HCT116 (cell line): ENCODE measurements at regions not wholly inside any gene's neighbourhood (a gene's known extent, or its start where the extent isn't known, plus 50 kb on each side); places are given as distances from the start of the nearest gene placed in this dataset.
"Not testable (repeated sequence)": the region's sequence is repeated elsewhere in the genome, so short reads cannot be mapped to it uniquely, and the experiment has no call there.

Experiments
- ATAC-seq: fragments of 200-7000 bp; cut with Tn5 transposase; 2 replicates; pipeline ENCODE4 v1.9.1; 2020; ENCODE audit warnings: mild to moderate bottlenecking, moderate library complexity
- BruUV-seq: library from RNA; stranded (reverse); fragments of 400-500 nt; replicated peaks from 2 replicates; lab custom pipeline; 2021; lab: Mats Ljungman, UMichigan
- CTCF ChIA-PET: fragments of 300-600 bp; sonication (Branson Sonifier 250); formaldehyde crosslinking; loops from one replicate; lab custom pipeline; 2021; ENCODE audit warnings: antibody characterized with exemption; lab: Charles Lee
- POLR2A ChIA-PET: fragments of 300-600, 350-600 bp; sonication (Branson Sonifier 250); formaldehyde crosslinking; loops from one replicate; lab custom pipeline; 2021; ENCODE audit warnings: antibody characterized with exemption; lab: Charles Lee
- RAD21 ChIA-PET, 2 experiments: fragments of 300-600 bp; sonication (Branson Sonifier 250); formaldehyde crosslinking; loops; one replicate each; lab custom pipeline; 2023; ENCODE audit warnings: low total read pairs in 2 of 2; ENCODE audit not compliant: uncharacterized antibody in 2 of 2, unreplicated experiment in 2 of 2, low non-redundant PET in 1 of 2; lab: Charles Lee
- DNase-seq: peaks from one replicate; pipeline ENCODE4 v3.0.0-alpha.2; 2010; ENCODE audit warnings: low read depth, low spot score
- H2AFZ ChIP-seq: fragments of 200-600 bp; shearing (Covaris generic), sonication (generic); 2 replicates; pipeline ENCODE4 v1.6.1; 2017; ENCODE audit warnings: low read depth, mixed run types, mixed read lengths, antibody characterized with exemption, low read length; ENCODE audit not compliant: poor library complexity, severe bottlenecking
- H3K27ac ChIP-seq: 2 replicates; pipeline ENCODE4 v1.5.1; 2012; ENCODE audit warnings: low read depth, low read length
- H3K27me3 ChIP-seq: fragments of 200-600 bp; sonication (generic); 2 replicates; pipeline ENCODE4 v1.6.1; 2016; ENCODE audit warnings: mixed run types, low read length, mixed read lengths; ENCODE audit not compliant: insufficient read depth
- H3K36me3 ChIP-seq, 2 experiments: fragments of 200-500 bp in 1 of 2; fragments of 200-600 bp in 1 of 2; sonication (Bioruptor generic) in 1 of 2; sonication (generic) in 1 of 2; 2 replicates each; pipeline versions ENCODE4 v1.5.1 to v1.6.1; 2014 to 2016; ENCODE audit warnings: low read length in 2 of 2, inconsistent platforms in 1 of 2, mixed read lengths in 1 of 2, mixed run types in 1 of 2; ENCODE audit not compliant: insufficient read depth in 2 of 2, control insufficient read depth in 1 of 2
- H3K4me1 ChIP-seq, 2 experiments: fragments of 200-600 bp in 1 of 2; sonication (generic) in 1 of 2; 2 replicates each; pipeline versions ENCODE4 v1.5.1 to v1.6.1; 2012 to 2017; ENCODE audit warnings: low read length in 2 of 2, inconsistent platforms in 1 of 2, mild to moderate bottlenecking in 1 of 2, mixed read lengths in 1 of 2, mixed run types in 1 of 2, moderate library complexity in 1 of 2; ENCODE audit not compliant: insufficient read depth in 2 of 2, control insufficient read depth in 1 of 2
- H3K4me2 ChIP-seq: fragments of 200-600 bp; sonication (generic); 2 replicates; pipeline ENCODE4 v1.6.1; 2017; ENCODE audit warnings: mixed run types, low read length, mixed read lengths
- H3K4me3 ChIP-seq, 2 experiments: fragments of 200-600 bp in 1 of 2; sonication (generic) in 1 of 2; replicated peaks in 1 of 2; 2 replicates each; pipeline ENCODE4 v1.5.1; 2011 to 2016; ENCODE audit warnings: low read length in 2 of 2, control low read depth in 1 of 2, low read depth in 1 of 2, mild to moderate bottlenecking in 1 of 2, mixed read lengths in 1 of 2, mixed run types in 1 of 2
- H3K79me2 ChIP-seq: fragments of 200-600 bp; sonication (generic); 2 replicates; pipeline ENCODE4 v1.6.1; 2017; ENCODE audit warnings: mild to moderate bottlenecking, mixed run types, low read length, moderate library complexity, mixed read lengths; ENCODE audit not compliant: insufficient read depth
- H3K9ac ChIP-seq: fragments of 200-600 bp; sonication (generic); 2 replicates; pipeline ENCODE4 v1.6.1; 2016; ENCODE audit warnings: low read length, mixed read lengths
- H3K9me2 ChIP-seq: fragments of 200-600 bp; sonication (generic), shearing (Covaris generic); 2 replicates; pipeline ENCODE4 v1.6.1; 2017; ENCODE audit warnings: mixed run types, mild to moderate bottlenecking, moderate library complexity; ENCODE audit not compliant: insufficient read depth
- H3K9me3 ChIP-seq, 2 experiments: fragments of 200-500 bp in 1 of 2; fragments of 200-600 bp in 1 of 2; sonication (Bioruptor generic) in 1 of 2; sonication (generic) in 1 of 2; 2 replicates each; pipeline ENCODE4 v1.6.1; 2014 to 2017; ENCODE audit warnings: low read length in 2 of 2, mixed read lengths in 2 of 2, inconsistent platforms in 1 of 2, low read depth in 1 of 2, mild to moderate bottlenecking in 1 of 2, mixed run types in 1 of 2, moderate library complexity in 1 of 2; ENCODE audit not compliant: control insufficient read depth in 1 of 2, insufficient read depth in 1 of 2
- H4K20me1 ChIP-seq: fragments of 200-600 bp; sonication (generic), shearing (Covaris generic); 2 replicates; pipeline ENCODE4 v1.6.1; 2017; ENCODE audit warnings: mixed run types, mild to moderate bottlenecking, moderate library complexity; ENCODE audit not compliant: insufficient read depth
- CBX3 ChIP-seq: IDR thresholded peaks from 2 replicates; pipeline ENCODE4 v1.6.1; 2012; ENCODE audit warnings: low read depth
- CEBPB ChIP-seq: IDR thresholded peaks from 2 replicates; pipeline ENCODE4 v1.6.1; 2012; ENCODE audit warnings: low read depth
- EGR1 ChIP-seq: IDR thresholded peaks from 2 replicates; pipeline ENCODE4 v1.6.1; 2012; ENCODE audit warnings: low read depth
- EZH2 ChIP-seq: fragments of 200-600 bp; sonication (generic); IDR thresholded peaks from 2 replicates; pipeline ENCODE4 v1.6.1; 2017; ENCODE audit warnings: antibody characterized with exemption, mixed run types
- EZH2phosphoT487 ChIP-seq: fragments of 200-600 bp; IDR thresholded peaks from 2 replicates; pipeline ENCODE4 v1.6.1; 2018; ENCODE audit warnings: antibody characterized with exemption, borderline replicate concordance
- JUND ChIP-seq: IDR thresholded peaks from 2 replicates; pipeline ENCODE4 v1.6.1; 2012
- POLR2AphosphoS5 ChIP-seq: IDR thresholded peaks from 2 replicates; pipeline ENCODE4 v1.6.1; 2011; ENCODE audit warnings: mild to moderate bottlenecking, low read depth, low read length, moderate library complexity
- RAD21 ChIP-seq: IDR thresholded peaks from 2 replicates; pipeline ENCODE4 v1.6.1; 2012; ENCODE audit warnings: low read depth, mild to moderate bottlenecking
- TCF7L2 ChIP-seq: IDR thresholded peaks from 2 replicates; pipeline ENCODE4 v1.7.0; 2011; ENCODE audit warnings: borderline replicate concordance, inconsistent platforms; ENCODE audit not compliant: insufficient read depth, insufficient read length; ENCODE audit errors: extremely low read depth
- ZNF274 ChIP-seq: fragments of 200-500 bp; sonication (Bioruptor generic); IDR thresholded peaks from 2 replicates; pipeline ENCODE4 v1.6.1; 2014; ENCODE audit warnings: mild to moderate bottlenecking, low read depth, low read length, inconsistent platforms
- intact Hi-C: fragments of 100-400 bp; cut with micrococcal nuclease; formaldehyde crosslinking; loops from 2 replicates; pipeline ENCODE4 v1.10.0; 2022
- TF ChIP-seq, protein P1 (sequence below): IDR thresholded peaks from 2 replicates; pipeline ENCODE4 v1.6.1; 2012; ENCODE audit warnings: low read depth
- TF ChIP-seq, protein P2 (sequence below): IDR thresholded peaks from 2 replicates; pipeline ENCODE4 v1.6.1; 2012

DNA sequence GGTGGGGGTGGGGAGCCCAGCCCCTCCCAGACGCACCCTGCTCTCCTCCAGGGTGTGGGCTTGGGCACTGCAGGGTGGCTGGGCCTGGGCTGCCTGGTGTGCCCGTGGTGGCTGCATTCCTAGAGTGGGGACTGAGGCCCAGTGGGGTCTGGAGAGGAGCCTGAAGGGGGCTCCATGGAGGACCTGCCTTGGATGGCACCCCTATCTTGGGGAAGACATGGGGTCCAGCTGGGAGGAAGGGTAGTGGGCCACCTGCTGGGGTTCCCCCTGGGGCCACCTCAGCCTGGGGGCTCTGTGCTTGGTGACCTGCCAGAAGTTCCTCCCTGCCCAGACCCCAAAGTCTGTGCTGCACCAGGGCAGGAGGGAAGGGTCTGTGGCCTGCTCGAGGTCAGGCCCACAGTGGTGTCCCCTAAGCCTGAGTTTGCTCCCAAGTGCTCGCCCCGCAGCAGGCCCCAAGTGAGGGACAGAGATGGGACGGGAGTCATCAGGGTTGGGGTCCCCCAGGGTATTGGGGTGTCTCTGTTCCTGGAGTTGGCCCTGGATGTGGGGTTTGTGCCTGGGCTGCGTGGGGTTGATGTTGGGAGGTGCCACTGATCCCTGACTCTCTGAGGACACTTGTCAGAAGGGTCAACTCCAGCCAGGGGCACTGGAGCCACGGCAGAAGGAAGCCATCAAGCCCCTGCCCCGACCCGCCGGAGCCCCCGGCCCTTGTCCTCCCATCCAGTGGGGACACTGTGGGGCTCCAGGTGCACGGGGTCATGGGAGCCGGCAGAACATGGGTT lies 382.9 kb downstream of the TMEM121 start:
- H2AFZ ChIP-seq = no peak overlapping the region
- BruUV-seq = no TSS peak
- no peaks in the 10 kb centered on the region for H3K36me3 ChIP-seq
- H3K27ac ChIP-seq = no peak overlapping the region
- H3K4me2 ChIP-seq = no peak overlapping the region
- no peaks in the 10 kb centered on the region for H4K20me1 ChIP-seq
- no peaks in the 10 kb centered on the region for H3K9me3 ChIP-seq
- H3K4me3 ChIP-seq = no peak overlapping the region
- CTCF ChIA-PET = no interaction called here
- RAD21 ChIA-PET = no interaction called here
- no peaks in the 10 kb centered on the region for H3K9me2 ChIP-seq
- H3K79me2 ChIP-seq = no peaks in the 10 kb centered on the region
- TF ChIP-seq TCF7L2 (no peak), EZH2 (no peak), EGR1 (no peak), CBX3 (no peak), CEBPB (no peak), EZH2phosphoT487 (no peak), POLR2AphosphoS5 (no peak), RAD21 (no peak), ZNF274 (no peak), JUND (no peak)
- TF ChIP-seq, protein P1, sequence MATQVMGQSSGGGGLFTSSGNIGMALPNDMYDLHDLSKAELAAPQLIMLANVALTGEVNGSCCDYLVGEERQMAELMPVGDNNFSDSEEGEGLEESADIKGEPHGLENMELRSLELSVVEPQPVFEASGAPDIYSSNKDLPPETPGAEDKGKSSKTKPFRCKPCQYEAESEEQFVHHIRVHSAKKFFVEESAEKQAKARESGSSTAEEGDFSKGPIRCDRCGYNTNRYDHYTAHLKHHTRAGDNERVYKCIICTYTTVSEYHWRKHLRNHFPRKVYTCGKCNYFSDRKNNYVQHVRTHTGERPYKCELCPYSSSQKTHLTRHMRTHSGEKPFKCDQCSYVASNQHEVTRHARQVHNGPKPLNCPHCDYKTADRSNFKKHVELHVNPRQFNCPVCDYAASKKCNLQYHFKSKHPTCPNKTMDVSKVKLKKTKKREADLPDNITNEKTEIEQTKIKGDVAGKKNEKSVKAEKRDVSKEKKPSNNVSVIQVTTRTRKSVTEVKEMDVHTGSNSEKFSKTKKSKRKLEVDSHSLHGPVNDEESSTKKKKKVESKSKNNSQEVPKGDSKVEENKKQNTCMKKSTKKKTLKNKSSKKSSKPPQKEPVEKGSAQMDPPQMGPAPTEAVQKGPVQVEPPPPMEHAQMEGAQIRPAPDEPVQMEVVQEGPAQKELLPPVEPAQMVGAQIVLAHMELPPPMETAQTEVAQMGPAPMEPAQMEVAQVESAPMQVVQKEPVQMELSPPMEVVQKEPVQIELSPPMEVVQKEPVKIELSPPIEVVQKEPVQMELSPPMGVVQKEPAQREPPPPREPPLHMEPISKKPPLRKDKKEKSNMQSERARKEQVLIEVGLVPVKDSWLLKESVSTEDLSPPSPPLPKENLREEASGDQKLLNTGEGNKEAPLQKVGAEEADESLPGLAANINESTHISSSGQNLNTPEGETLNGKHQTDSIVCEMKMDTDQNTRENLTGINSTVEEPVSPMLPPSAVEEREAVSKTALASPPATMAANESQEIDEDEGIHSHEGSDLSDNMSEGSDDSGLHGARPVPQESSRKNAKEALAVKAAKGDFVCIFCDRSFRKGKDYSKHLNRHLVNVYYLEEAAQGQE = no peak
- TF ChIP-seq, protein P2, sequence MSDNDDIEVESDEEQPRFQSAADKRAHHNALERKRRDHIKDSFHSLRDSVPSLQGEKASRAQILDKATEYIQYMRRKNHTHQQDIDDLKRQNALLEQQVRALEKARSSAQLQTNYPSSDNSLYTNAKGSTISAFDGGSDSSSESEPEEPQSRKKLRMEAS = no peak
- TF ChIP-seq, all 23 proteins: peak for 0
- Histone ChIP-seq H3K9ac (no peak overlapping the region), H3K27me3 (no peaks in the 10 kb centered on the region), H3K4me1 (no peaks in the 10 kb centered on the region)
- no peak for ATAC-seq
- intact Hi-C loops = no loop called here
- no peak for DNase-seq
- POLR2A ChIA-PET = no interaction called here

DNA sequence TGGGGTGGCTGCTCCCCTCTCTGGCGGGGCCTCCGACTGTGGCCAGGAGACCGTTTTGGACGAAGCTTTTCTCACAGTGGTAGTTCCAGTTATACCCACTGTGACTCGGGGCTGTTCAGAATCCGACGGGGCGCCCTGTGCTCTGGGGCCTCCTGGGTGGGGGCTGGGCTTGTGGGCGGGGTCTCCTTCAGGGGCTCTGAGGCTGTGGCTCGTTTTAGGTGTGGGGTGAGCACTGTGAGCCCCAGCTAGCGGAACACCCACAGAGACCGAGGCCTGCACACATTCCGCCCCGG lies 383.4 kb downstream of the TMEM121 start:
- H3K9me3 ChIP-seq, H3K4me1 ChIP-seq, H3K9ac ChIP-seq, CTCF ChIA-PET, DNase-seq, ATAC-seq, H2AFZ ChIP-seq, H3K4me2 ChIP-seq, H3K9me2 ChIP-seq, H3K4me3 ChIP-seq, BruUV-seq, H3K36me3 ChIP-seq, H4K20me1 ChIP-seq, RAD21 ChIA-PET, POLR2A ChIA-PET, intact Hi-C loops, H3K27ac ChIP-seq, H3K79me2 ChIP-seq, H3K27me3 ChIP-seq: not testable (repeated sequence)
